ENCODE measurements at regions not wholly inside any gene's neighbourhood (a gene's known extent, or its start where the extent isn't known, plus 50 kb on each side); places are given as distances from the start of the nearest gene placed in this dataset.

DNA sequence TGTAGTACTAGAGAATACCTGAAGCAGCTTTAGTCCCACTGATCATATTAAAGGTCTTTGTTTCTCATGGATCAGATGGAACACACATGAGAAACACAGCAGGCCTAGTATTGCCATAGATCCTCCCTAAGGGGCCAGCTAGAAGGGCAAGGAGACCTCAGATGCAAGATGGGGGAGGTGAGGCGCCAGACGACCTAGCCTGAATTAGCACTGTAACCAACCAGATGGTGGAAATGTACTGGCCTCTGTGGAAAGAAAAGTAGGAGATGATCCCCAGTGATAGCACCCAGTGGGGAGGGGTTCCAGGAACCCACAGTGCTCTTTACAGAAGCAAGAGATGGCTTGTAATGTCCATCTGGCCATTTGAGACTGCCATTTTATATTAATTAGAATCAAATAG is 138.2 kb upstream of the ZNF385D start:
- H3K23me2 ChIP-seq (ENCODE audit: low read depth, low read length), result no peaks in the 10 kb centered on the region
- no peak overlapping the region for H3K4me3 ChIP-seq (ENCODE audit: extremely low read depth in 1 of 4, insufficient read depth in 2 of 4, low read depth in 3 of 4, low read length in 4 of 4)
- no peak overlapping the region for H4K91ac ChIP-seq (replicated peaks; ENCODE audit: insufficient read length, low read length)
- H3K18ac ChIP-seq (ENCODE audit: extremely low read depth, low read length), result no peak overlapping the region
- no peak overlapping the region for H2AFZ ChIP-seq (ENCODE audit: low read length)
- H2BK120ac ChIP-seq (replicated peaks; ENCODE audit: low read depth, low read length), result no peak overlapping the region
- H3K4me1 ChIP-seq (replicated peaks in 1 of 4; ENCODE audit: control insufficient read depth in 3 of 4, insufficient read depth in 4 of 4, low read length in 3 of 4), result no peaks in the 10 kb centered on the region; a peak in 1 of 7 replicates
- H2BK15ac ChIP-seq (ENCODE audit: low read length), result no peak overlapping the region
- H2BK5ac ChIP-seq (ENCODE audit: low read depth, low read length), result no peak overlapping the region
- no peak overlapping the region for H2BK20ac ChIP-seq (ENCODE audit: low read length)
- no peak overlapping the region for H3K4me2 ChIP-seq (ENCODE audit: insufficient read depth in 1 of 2, low read depth in 2 of 2, low read length in 2 of 2)
- H3K14ac ChIP-seq (ENCODE audit: insufficient read length), result no peak overlapping the region
- no peak overlapping the region for H4K8ac ChIP-seq (ENCODE audit: extremely low read depth, insufficient read depth, low read length)
- H4K5ac ChIP-seq (ENCODE audit: insufficient read length, low read depth, low read length), result no peak overlapping the region
- no peak overlapping the region for H3K9ac ChIP-seq (replicated peaks in 1 of 4; ENCODE audit: extremely low read depth in 1 of 4, low read depth in 3 of 4, low read length in 3 of 4)
- H2AK5ac ChIP-seq (ENCODE audit: low read depth, low read length), result no peak overlapping the region
- WGBS, 2 experiments (ENCODE audit: extremely low coverage in 1 of 2, insufficient coverage in 1 of 2, insufficient read length in 1 of 2, insufficient replicate concordance in 2 of 2, low coverage in 1 of 2, low lambda C conversion rate in 2 of 2, missing lambda C conversion rate in 1 of 2), result 81% methylated on average over 2 of the region's 2 CpGs; no CpG with 5 or more reads in 1 of the 2 experiments
- TF ChIP-seq SIX5 (IDR thresholded peaks at IDR 0.05; ENCODE audit: low read depth, low read length) (no peak), TAF7 (optimal IDR thresholded peaks at IDR 0.05; ENCODE audit: borderline replicate concordance, low read depth, low read length) (no peak), CEBPB (IDR thresholded peaks at IDR 0.05; ENCODE audit: low read depth, low read length) (no peak), TBP (IDR thresholded peaks at IDR 0.05; ENCODE audit: low read depth, low read length) (no peak), POLR2AphosphoS5 (IDR thresholded peaks at IDR 0.05; ENCODE audit: low read depth, low read length) (no peak), RXRA (IDR thresholded peaks at IDR 0.05; ENCODE audit: insufficient read depth, low read depth, low read length) (no peak)
- no peaks in the 10 kb centered on the region for H3K36me3 ChIP-seq (ENCODE audit: control insufficient read depth in 2 of 4, insufficient read depth in 4 of 4, low read length in 3 of 4)
- no peak overlapping the region for H3K23ac ChIP-seq (ENCODE audit: insufficient read length)
- no peak for DNase-seq (ENCODE audit: low read depth in 1 of 2, low spot score in 2 of 2)
- H3K79me2 ChIP-seq (ENCODE audit: control insufficient read depth in 1 of 2, insufficient read depth in 2 of 2, low read length in 2 of 2), result no peaks in the 10 kb centered on the region
- no peaks in the 10 kb centered on the region for H4K20me1 ChIP-seq (replicated peaks in 1 of 2; ENCODE audit: control insufficient read depth in 1 of 2, insufficient read depth in 2 of 2, low read length in 2 of 2)
- H3K27ac ChIP-seq (ENCODE audit: low read depth, low read length), result no peak overlapping the region
- H3K9me3 ChIP-seq (ENCODE audit: insufficient read depth in 2 of 2, low read depth in 1 of 2, low read length in 1 of 2), result no peaks in the 10 kb centered on the region
- no peak overlapping the region for H3K56ac ChIP-seq (replicated peaks; ENCODE audit: insufficient read length, low read depth, low read length)
- no peak overlapping the region for H2BK12ac ChIP-seq (ENCODE audit: low read depth, low read length)
- POLR2A ChIA-PET (ENCODE audit: partially characterized antibody), result no interaction called here
- FAIRE-seq, result no peak
- H3K4ac ChIP-seq (replicated peaks; ENCODE audit: insufficient read length, low read depth, low read length), result no peak overlapping the region
- no peaks in the 10 kb centered on the region for H3K79me1 ChIP-seq (ENCODE audit: low read depth, low read length)
- H3K27me3 ChIP-seq (replicated peaks in 1 of 4; ENCODE audit: control insufficient read depth in 3 of 4, extremely low read depth in 1 of 4, insufficient read depth in 3 of 4, low read length in 3 of 4), result no peaks in the 10 kb centered on the region
- CTCF ChIA-PET (ENCODE audit: partially characterized antibody), result interaction anchor here (0.6 to 1.8 kb wide), 2 partner anchors 136 to 1020 kb away, joined by 4 to 5 read pairs; no protein-coding TSS in a partner anchor

All from H1 (cell line).